ENCODE measurements at regions not wholly inside any gene's neighbourhood (a gene's known extent, or its start where the extent isn't known, plus 50 kb on each side); places are given as distances from the start of the nearest gene placed in this dataset.

GRCh38 chr7:27424749-27425148 lies 182.1 kb downstream of the EVX1 start:
- TF ChIP-seq SMC3 (conservative IDR thresholded peaks at IDR 0.05; ENCODE audit: poor library complexity) (no peak), CTCF (IDR thresholded peaks at IDR 0.05; ENCODE audit: poor library complexity, severe bottlenecking) (no peak), POLR2AphosphoS5 (IDR thresholded peaks at IDR 0.05) (no peak), TAF1 (IDR thresholded peaks at IDR 0.05; ENCODE audit: low read depth) (no peak), EP300 (conservative IDR thresholded peaks at IDR 0.05; ENCODE audit: poor library complexity, severe bottlenecking) (no peak), RAD21 (conservative IDR thresholded peaks at IDR 0.05) (no peak), EZH2 (IDR thresholded peaks at IDR 0.05; ENCODE audit: borderline replicate concordance, insufficient read depth, low read length, poor library complexity, severe bottlenecking) (no peak), REST (IDR thresholded peaks at IDR 0.05; ENCODE audit: borderline replicate concordance) (no peak), MXI1 (conservative IDR thresholded peaks at IDR 0.05; ENCODE audit: poor library complexity, severe bottlenecking) (no peak)
